MM.1S (cell line): ENCODE measurements at regions not wholly inside any gene's neighbourhood (a gene's known extent, or its start where the extent isn't known, plus 50 kb on each side); places are given as distances from the start of the nearest gene placed in this dataset.

Experiments
- EZH2 ChIP-seq: fragments of 300-600 bp; sonication (generic); optimal IDR thresholded peaks from 2 replicates; pipeline ENCODE3; 2017; ENCODE audit warnings: low read depth, mild to moderate bottlenecking, antibody characterized with exemption, low read length, mixed read lengths
- EZH2phosphoT487 ChIP-seq: fragments of 300-600 bp; sonication (generic); IDR thresholded peaks from 2 replicates; pipeline ENCODE4 v1.6.1; 2018; ENCODE audit warnings: antibody characterized with exemption, low read length
- TF ChIP-seq, protein P1 (sequence below): fragments of 300-600 bp; sonication (generic); IDR thresholded peaks from 2 replicates; pipeline ENCODE4 v1.5.1; 2016; ENCODE audit warnings: antibody characterized with exemption, low read length, mixed read lengths

DNA sequence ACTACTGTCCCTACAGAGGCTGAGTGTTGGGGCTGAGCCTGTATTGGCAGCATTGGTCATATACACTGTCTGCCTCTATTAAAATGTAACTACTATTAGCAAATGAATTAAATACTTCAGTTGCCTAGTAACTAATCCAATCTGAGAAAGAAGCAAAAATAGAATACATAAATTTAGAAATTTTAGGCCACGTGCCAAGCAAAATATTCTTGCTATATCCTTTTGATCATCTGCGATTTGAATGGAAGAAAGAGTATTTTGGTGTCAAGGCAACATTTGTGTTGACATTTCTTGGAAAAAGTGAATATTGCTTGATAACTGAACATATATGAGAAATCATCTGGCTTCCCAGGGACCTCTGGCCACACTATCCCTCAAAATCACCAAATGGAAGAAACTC is 148.2 kb upstream of the TOPAZ1 start:
- TF ChIP-seq EZH2 (no peak), EZH2phosphoT487 (no peak)
- TF ChIP-seq, protein P1, sequence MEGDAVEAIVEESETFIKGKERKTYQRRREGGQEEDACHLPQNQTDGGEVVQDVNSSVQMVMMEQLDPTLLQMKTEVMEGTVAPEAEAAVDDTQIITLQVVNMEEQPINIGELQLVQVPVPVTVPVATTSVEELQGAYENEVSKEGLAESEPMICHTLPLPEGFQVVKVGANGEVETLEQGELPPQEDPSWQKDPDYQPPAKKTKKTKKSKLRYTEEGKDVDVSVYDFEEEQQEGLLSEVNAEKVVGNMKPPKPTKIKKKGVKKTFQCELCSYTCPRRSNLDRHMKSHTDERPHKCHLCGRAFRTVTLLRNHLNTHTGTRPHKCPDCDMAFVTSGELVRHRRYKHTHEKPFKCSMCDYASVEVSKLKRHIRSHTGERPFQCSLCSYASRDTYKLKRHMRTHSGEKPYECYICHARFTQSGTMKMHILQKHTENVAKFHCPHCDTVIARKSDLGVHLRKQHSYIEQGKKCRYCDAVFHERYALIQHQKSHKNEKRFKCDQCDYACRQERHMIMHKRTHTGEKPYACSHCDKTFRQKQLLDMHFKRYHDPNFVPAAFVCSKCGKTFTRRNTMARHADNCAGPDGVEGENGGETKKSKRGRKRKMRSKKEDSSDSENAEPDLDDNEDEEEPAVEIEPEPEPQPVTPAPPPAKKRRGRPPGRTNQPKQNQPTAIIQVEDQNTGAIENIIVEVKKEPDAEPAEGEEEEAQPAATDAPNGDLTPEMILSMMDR: no peak
